ENCODE measurements at regions not wholly inside any gene's neighbourhood (a gene's known extent, or its start where the extent isn't known, plus 50 kb on each side); places are given as distances from the start of the nearest gene placed in this dataset.

GRCh38 chr1:104235141-104235540 lies 485.4 kb downstream of the AMY1C start:
- DNase-seq (ENCODE audit: low read depth, low spot score): no peak
- Histone ChIP-seq H3K79me2 (ENCODE audit: control insufficient read depth, insufficient read depth, low read length) (no peaks in the 10 kb centered on the region), H3K4me1 (ENCODE audit: control insufficient read depth, extremely low read depth, insufficient read depth, low read length) (no peaks in the 10 kb centered on the region), H4K20me1 (replicated peaks; ENCODE audit: control insufficient read depth, extremely low read depth, insufficient read depth, low read length) (no peaks in the 10 kb centered on the region), H3K27ac (ENCODE audit: insufficient read depth, low read depth, low read length) (no peak overlapping the region), H3K9ac (replicated peaks; ENCODE audit: extremely low read depth, insufficient read depth, low read length) (no peak overlapping the region), H3K9me3 (replicated peaks; ENCODE audit: control insufficient read depth, insufficient read depth, low read length) (peaks cover 2% of the 10 kb centered on the region), H3K4me2 (ENCODE audit: insufficient read depth, low read length) (no peak overlapping the region), H3K27me3 (ENCODE audit: control insufficient read depth in 2 of 2, insufficient read depth in 2 of 2, low read length in 2 of 2) (no peaks in the 10 kb centered on the region), H2AFZ (ENCODE audit: low read depth, low read length) (no peak overlapping the region), H3K9me1 (replicated peaks; ENCODE audit: control insufficient read depth, extremely low read depth, insufficient read depth, low read length) (no peaks in the 10 kb centered on the region), H3K36me3 (ENCODE audit: control insufficient read depth in 2 of 2, extremely low read depth in 1 of 2, insufficient read depth in 2 of 2, low read length in 2 of 2) (no peaks in the 10 kb centered on the region), H3K4me3 (replicated peaks in 1 of 3; ENCODE audit: insufficient read depth in 1 of 3, low read depth in 1 of 3, low read length in 3 of 3) (no peak overlapping the region)
- ChIA-PET CTCF (no interaction called here), POLR2A (no interaction called here)
- no TSS peak for BruUV-seq (replicated peaks)
- TF ChIP-seq POLR2A (IDR thresholded peaks at IDR 0.05; ENCODE audit: low read depth, low read length) (no peak), EZH2 (IDR thresholded peaks at IDR 0.05; ENCODE audit: borderline replicate concordance, low read depth, low read length, severe bottlenecking) (no peak)
- TF ChIP-seq, protein P1, sequence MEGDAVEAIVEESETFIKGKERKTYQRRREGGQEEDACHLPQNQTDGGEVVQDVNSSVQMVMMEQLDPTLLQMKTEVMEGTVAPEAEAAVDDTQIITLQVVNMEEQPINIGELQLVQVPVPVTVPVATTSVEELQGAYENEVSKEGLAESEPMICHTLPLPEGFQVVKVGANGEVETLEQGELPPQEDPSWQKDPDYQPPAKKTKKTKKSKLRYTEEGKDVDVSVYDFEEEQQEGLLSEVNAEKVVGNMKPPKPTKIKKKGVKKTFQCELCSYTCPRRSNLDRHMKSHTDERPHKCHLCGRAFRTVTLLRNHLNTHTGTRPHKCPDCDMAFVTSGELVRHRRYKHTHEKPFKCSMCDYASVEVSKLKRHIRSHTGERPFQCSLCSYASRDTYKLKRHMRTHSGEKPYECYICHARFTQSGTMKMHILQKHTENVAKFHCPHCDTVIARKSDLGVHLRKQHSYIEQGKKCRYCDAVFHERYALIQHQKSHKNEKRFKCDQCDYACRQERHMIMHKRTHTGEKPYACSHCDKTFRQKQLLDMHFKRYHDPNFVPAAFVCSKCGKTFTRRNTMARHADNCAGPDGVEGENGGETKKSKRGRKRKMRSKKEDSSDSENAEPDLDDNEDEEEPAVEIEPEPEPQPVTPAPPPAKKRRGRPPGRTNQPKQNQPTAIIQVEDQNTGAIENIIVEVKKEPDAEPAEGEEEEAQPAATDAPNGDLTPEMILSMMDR (IDR thresholded peaks at IDR 0.05; ENCODE audit: extremely low read depth in 1 of 2, insufficient read depth in 1 of 2, low read depth in 1 of 2, low read length in 2 of 2): no peak
- TF ChIP-seq, protein P2, sequence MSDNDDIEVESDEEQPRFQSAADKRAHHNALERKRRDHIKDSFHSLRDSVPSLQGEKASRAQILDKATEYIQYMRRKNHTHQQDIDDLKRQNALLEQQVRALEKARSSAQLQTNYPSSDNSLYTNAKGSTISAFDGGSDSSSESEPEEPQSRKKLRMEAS (IDR thresholded peaks at IDR 0.05; ENCODE audit: insufficient read depth, insufficient read length): no peak
- intact Hi-C loops (cut with micrococcal nuclease) (no loop called here), dilution Hi-C loops (cut with MboI; ENCODE audit: extremely low pct_ligation_motif_present, low sequenced_read_pairs) (no loop called here)
- FAIRE-seq: no peak

DNA sequence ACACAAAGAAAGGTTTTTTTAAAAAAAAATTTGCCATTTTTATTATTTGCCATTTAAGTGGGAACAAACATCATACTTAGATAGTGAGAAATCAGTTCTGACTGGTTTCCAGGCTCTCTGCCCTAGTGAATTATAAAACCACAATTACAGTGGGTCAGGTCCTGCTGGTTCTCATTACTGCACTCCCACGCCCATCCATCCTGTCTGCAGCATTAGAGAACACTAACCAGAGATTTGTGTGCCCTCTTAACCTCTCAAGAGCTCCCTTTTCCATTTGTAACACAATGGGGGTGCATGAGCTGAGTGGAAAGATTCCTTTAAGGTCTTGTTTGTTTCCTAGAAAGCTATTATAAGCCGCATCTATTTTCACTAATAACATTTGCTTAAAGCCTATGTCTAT lies 489.3 kb downstream of the AMY1C start:
- Histone ChIP-seq H3K79me2 (ENCODE audit: control insufficient read depth, insufficient read depth, low read length) (no peaks in the 10 kb centered on the region), H3K9me3 (replicated peaks; ENCODE audit: control insufficient read depth, insufficient read depth, low read length) (peaks cover 2% of the 10 kb centered on the region), H3K9ac (replicated peaks; ENCODE audit: extremely low read depth, insufficient read depth, low read length) (no peak overlapping the region), H2AFZ (ENCODE audit: low read depth, low read length) (no peak overlapping the region), H3K4me3 (replicated peaks in 1 of 3; ENCODE audit: insufficient read depth in 1 of 3, low read depth in 1 of 3, low read length in 3 of 3) (no peak overlapping the region), H3K4me1 (ENCODE audit: control insufficient read depth, extremely low read depth, insufficient read depth, low read length) (no peaks in the 10 kb centered on the region), H4K20me1 (replicated peaks; ENCODE audit: control insufficient read depth, extremely low read depth, insufficient read depth, low read length) (no peaks in the 10 kb centered on the region), H3K27ac (ENCODE audit: insufficient read depth, low read depth, low read length) (no peak overlapping the region), H3K4me2 (ENCODE audit: insufficient read depth, low read length) (no peak overlapping the region), H3K9me1 (replicated peaks; ENCODE audit: control insufficient read depth, extremely low read depth, insufficient read depth, low read length) (no peaks in the 10 kb centered on the region), H3K27me3 (ENCODE audit: control insufficient read depth in 2 of 2, insufficient read depth in 2 of 2, low read length in 2 of 2) (no peaks in the 10 kb centered on the region), H3K36me3 (ENCODE audit: control insufficient read depth in 2 of 2, extremely low read depth in 1 of 2, insufficient read depth in 2 of 2, low read length in 2 of 2) (no peaks in the 10 kb centered on the region)
- intact Hi-C loops (cut with micrococcal nuclease) (no loop called here), dilution Hi-C loops (cut with MboI; ENCODE audit: extremely low pct_ligation_motif_present, low sequenced_read_pairs) (no loop called here)
- no peak for FAIRE-seq
- ChIA-PET CTCF (no interaction called here), POLR2A (no interaction called here)
- BruUV-seq (replicated peaks): no TSS peak
- no peak for DNase-seq (ENCODE audit: low read depth, low spot score)
- no peak for TF ChIP-seq JUN (IDR thresholded peaks at IDR 0.05; ENCODE audit: borderline replicate concordance, insufficient read depth, insufficient read length, low read depth)
- no peak for TF ChIP-seq FOS (IDR thresholded peaks at IDR 0.05; ENCODE audit: borderline replicate concordance, insufficient read depth, low read length)
- no peak for TF ChIP-seq POLR2AphosphoS5 (IDR thresholded peaks at IDR 0.05; ENCODE audit: insufficient read depth, low read depth, low read length)

All from endothelial cell of umbilical vein (primary cell).